Neutrophil (primary cell): ENCODE measurements at regions not wholly inside any gene's neighbourhood (a gene's known extent, or its start where the extent isn't known, plus 50 kb on each side); places are given as distances from the start of the nearest gene placed in this dataset.

Experiments used
- H3K27ac ChIP-seq: fragments of 200-600 bp; sonication (generic); 2 replicates; pipeline ENCODE4 v1.5.1; 2016; ENCODE audit warnings: mild to moderate bottlenecking, moderate library complexity
- H3K27me3 ChIP-seq: fragments of 200-600 bp; sonication (generic); 2 replicates; pipeline ENCODE4 v1.6.0; 2016; ENCODE audit warnings: mild to moderate bottlenecking
- H3K36me3 ChIP-seq: fragments of 200-600 bp; sonication (generic); 2 replicates; pipeline ENCODE4 v1.5.1; 2017
- H3K4me1 ChIP-seq, 2 experiments: fragments of 200-600 bp in 1 of 2; sonication (generic) in 1 of 2; 1 replicate in 1 of 2; 2 replicates in 1 of 2; pipeline versions ENCODE4 v1.5.1 to v1.6.1; 2013 to 2016; ENCODE audit warnings: low read depth in 1 of 2, low read length in 1 of 2, mild to moderate bottlenecking in 1 of 2, moderate library complexity in 1 of 2; ENCODE audit not compliant: control insufficient read depth in 1 of 2, insufficient read depth in 1 of 2
- H3K4me3 ChIP-seq, 2 experiments: fragments of 200-600 bp in 1 of 2; sonication (generic) in 1 of 2; 1 replicate in 1 of 2; 2 replicates in 1 of 2; pipeline ENCODE4 v1.5.1; 2013 to 2016; ENCODE audit warnings: low read depth in 1 of 2, low read length in 1 of 2, mild to moderate bottlenecking in 1 of 2, moderate library complexity in 1 of 2
- H3K9me3 ChIP-seq: fragments of 200-600 bp; sonication (generic); 2 replicates; pipeline ENCODE4 v1.5.1; 2016
- CTCF ChIP-seq: fragments of 200-600 bp; sonication (generic); IDR thresholded peaks from 2 replicates; pipeline ENCODE4 v1.5.1; 2016; ENCODE audit warnings: antibody characterized with exemption

GRCh38 chr2:71743995-71744675, 290.8 kb downstream of the DYSF start:
- no peaks in the 10 kb centered on the region for H3K9me3 ChIP-seq
- peaks cover 62% of the 10 kb centered on the region for H3K27me3 ChIP-seq
- no peak overlapping the region for H3K4me3 ChIP-seq
- no peak overlapping the region for H3K27ac ChIP-seq
- no peaks in the 10 kb centered on the region for H3K4me1 ChIP-seq
- H3K36me3 ChIP-seq, result no peaks in the 10 kb centered on the region
- no peak for TF ChIP-seq CTCF

- Histone ChIP-seq H3K27me3 (peaks cover 58% of the 10 kb centered on the region), H3K4me3 (no peak overlapping the region), H3K4me1 (no peaks in the 10 kb centered on the region), H3K9me3 (no peaks in the 10 kb centered on the region), H3K36me3 (no peaks in the 10 kb centered on the region), H3K27ac (no peak overlapping the region)
- no peak for TF ChIP-seq CTCF
Observed at GRCh38 chr2:71742953-71743601, 289.7 kb downstream of the DYSF start.

GRCh38 chr2:71736986-71737385, 283.6 kb downstream of the DYSF start:
- H3K36me3 ChIP-seq, result no peaks in the 10 kb centered on the region
- no peaks in the 10 kb centered on the region for H3K9me3 ChIP-seq
- H3K27ac ChIP-seq, result no peak overlapping the region
- H3K27me3 ChIP-seq, result peaks cover 29% of the 10 kb centered on the region
- H3K4me1 ChIP-seq, result no peaks in the 10 kb centered on the region
- no peak overlapping the region for H3K4me3 ChIP-seq
- TF ChIP-seq CTCF, result no peak

GRCh38 chr2:71736091-71736861, 282.9 kb downstream of the DYSF start:
- no peaks in the 10 kb centered on the region for H3K36me3 ChIP-seq
- H3K4me1 ChIP-seq, result no peaks in the 10 kb centered on the region
- H3K27ac ChIP-seq, result no peak overlapping the region
- H3K27me3 ChIP-seq, result peaks cover 24% of the 10 kb centered on the region
- no peaks in the 10 kb centered on the region for H3K9me3 ChIP-seq
- H3K4me3 ChIP-seq, result no peak overlapping the region
- TF ChIP-seq CTCF, result no peak
